H9 (cell line): ENCODE measurements at regions not wholly inside any gene's neighbourhood (a gene's known extent, or its start where the extent isn't known, plus 50 kb on each side); places are given as distances from the start of the nearest gene placed in this dataset.

Experiments
- DNase-seq: peaks from one replicate; pipeline ENCODE4 v3.0.0-alpha.2; 2017
- H2AFZ ChIP-seq: one replicate; pipeline ENCODE4 v1.6.1; 2013; ENCODE audit warnings: mild to moderate bottlenecking, low read length, control low read depth, moderate library complexity
- H2AK5ac ChIP-seq: 2 replicates; pipeline ENCODE4 v1.6.1; 2013; ENCODE audit warnings: low read length, control low read depth, mixed read lengths; ENCODE audit not compliant: insufficient read length
- H2BK120ac ChIP-seq: one replicate; pipeline ENCODE4 v1.6.1; 2013; ENCODE audit warnings: low read depth, mild to moderate bottlenecking, low read length, control low read depth, inconsistent platforms; ENCODE audit not compliant: poor library complexity, severe bottlenecking
- H2BK12ac ChIP-seq: 2 replicates; pipeline ENCODE4 v1.6.1; 2013; ENCODE audit warnings: low read length, control low read depth, mixed read lengths, low read depth; ENCODE audit not compliant: insufficient read length
- H2BK15ac ChIP-seq: 2 replicates; pipeline ENCODE4 v1.6.1; 2013; ENCODE audit warnings: low read depth, low read length, control low read depth
- H2BK20ac ChIP-seq: one replicate; pipeline ENCODE4 v1.6.1; 2013; ENCODE audit warnings: low read depth, mild to moderate bottlenecking, low read length, control low read depth, inconsistent platforms; ENCODE audit not compliant: poor library complexity, severe bottlenecking
- H2BK5ac ChIP-seq: 2 replicates; pipeline ENCODE4 v1.6.1; 2013; ENCODE audit warnings: low read length, control low read depth, mixed read lengths; ENCODE audit not compliant: insufficient read length
- H3K14ac ChIP-seq: 2 replicates; pipeline ENCODE4 v1.6.1; 2013; ENCODE audit warnings: low read length, control low read depth; ENCODE audit not compliant: insufficient read depth
- H3K18ac ChIP-seq: 2 replicates; pipeline ENCODE4 v1.6.1; 2013; ENCODE audit warnings: low read depth, mild to moderate bottlenecking, mixed read lengths, low read length, control low read depth; ENCODE audit not compliant: insufficient read length
- H3K23ac ChIP-seq: 2 replicates; pipeline ENCODE4 v1.6.1; 2013; ENCODE audit warnings: low read length, control low read depth, mixed read lengths, low read depth; ENCODE audit not compliant: insufficient read length
- H3K23me2 ChIP-seq: 2 replicates; pipeline ENCODE4 v1.6.1; 2013; ENCODE audit warnings: low read depth, mild to moderate bottlenecking, mixed read lengths, low read length, control low read depth; ENCODE audit not compliant: insufficient read length, poor library complexity, severe bottlenecking
- H3K27ac ChIP-seq: 2 replicates; pipeline ENCODE4 v1.5.1; 2013; ENCODE audit warnings: low read length, control low read depth, mixed read lengths, low read depth; ENCODE audit not compliant: insufficient read length
- H3K27me3 ChIP-seq: 2 replicates; pipeline ENCODE4 v1.6.1; 2013; ENCODE audit warnings: low read length, control low read depth, inconsistent platforms; ENCODE audit not compliant: insufficient read depth
- H3K4ac ChIP-seq: 2 replicates; pipeline ENCODE4 v1.6.1; 2013; ENCODE audit warnings: low read depth, mild to moderate bottlenecking, control low read depth, inconsistent platforms, low read length, moderate library complexity
- H3K4me1 ChIP-seq: 2 replicates; pipeline ENCODE4 v1.6.1; 2013; ENCODE audit warnings: low read length, control low read depth, inconsistent platforms; ENCODE audit not compliant: insufficient read depth
- H3K4me2 ChIP-seq: 2 replicates; pipeline ENCODE4 v1.6.1; 2013; ENCODE audit warnings: low read length, control low read depth, mixed read lengths; ENCODE audit not compliant: insufficient read length, insufficient read depth
- H3K56ac ChIP-seq: 2 replicates; pipeline ENCODE4 v1.6.1; 2013; ENCODE audit warnings: low read depth, mild to moderate bottlenecking, mixed read lengths, low read length, control low read depth; ENCODE audit not compliant: insufficient read length
- H3K79me1 ChIP-seq: 2 replicates; pipeline ENCODE4 v1.6.1; 2013; ENCODE audit warnings: low read depth, mild to moderate bottlenecking, moderate library complexity, low read length, control low read depth, inconsistent platforms; ENCODE audit not compliant: insufficient read depth, poor library complexity, severe bottlenecking
- H3K79me2 ChIP-seq: 2 replicates; pipeline ENCODE4 v1.6.1; 2013; ENCODE audit warnings: low read length, control low read depth, inconsistent platforms; ENCODE audit not compliant: insufficient read depth
- H3K9ac ChIP-seq: 2 replicates; pipeline ENCODE4 v1.6.1; 2013; ENCODE audit warnings: low read length, control low read depth, mixed read lengths; ENCODE audit not compliant: insufficient read length; ENCODE audit errors: extremely low read depth
- H3K9me3 ChIP-seq: one replicate; pipeline ENCODE4 v1.6.1; 2013; ENCODE audit warnings: low read depth, low read length, inconsistent platforms; ENCODE audit not compliant: control insufficient read depth
- H3T11ph ChIP-seq: one replicate; pipeline ENCODE4 v1.6.1; 2013; ENCODE audit warnings: mild to moderate bottlenecking, low read length, control low read depth, inconsistent platforms
- H4K20me1 ChIP-seq: one replicate; pipeline ENCODE4 v1.6.1; 2013; ENCODE audit not compliant: control insufficient read depth, insufficient read length, insufficient read depth
- H4K5ac ChIP-seq: 2 replicates; pipeline ENCODE4 v1.6.1; 2013; ENCODE audit warnings: low read depth, mild to moderate bottlenecking, mixed read lengths, low read length, control low read depth; ENCODE audit not compliant: insufficient read length
- H4K8ac ChIP-seq: replicated peaks from 2 replicates; pipeline ENCODE4 v1.6.1; 2013; ENCODE audit warnings: low read length, control low read depth, mixed read lengths, low read depth; ENCODE audit not compliant: insufficient read length
- H4K91ac ChIP-seq: 2 replicates; pipeline ENCODE4 v1.6.1; 2013; ENCODE audit warnings: low read depth, mild to moderate bottlenecking, moderate library complexity, mixed read lengths, low read length, control low read depth; ENCODE audit not compliant: insufficient read length
- H3K27ac Mint-ChIP-seq, 3 experiments: 2 replicates in 2 of 3; 3 replicates in 1 of 3; pipeline ENCODE4 v1.8.0; 2020 to 2021; ENCODE audit warnings: mixed read lengths in 3 of 3, mild to moderate bottlenecking in 1 of 3, moderate library complexity in 1 of 3
- H3K27me3 Mint-ChIP-seq: 2 replicates; pipeline ENCODE4 v1.8.0; 2021; ENCODE audit warnings: low read depth, mild to moderate bottlenecking, moderate library complexity, mixed read lengths
- H3K36me3 Mint-ChIP-seq, 3 experiments: 2 replicates in 2 of 3; 3 replicates in 1 of 3; pipeline ENCODE4 v1.8.0; 2020 to 2021; ENCODE audit warnings: low read depth in 3 of 3, mixed read lengths in 3 of 3; ENCODE audit not compliant: insufficient read depth in 1 of 3
- H3K4me1 Mint-ChIP-seq, 2 experiments: 2 replicates each; pipeline ENCODE4 v1.8.0; 2020; ENCODE audit warnings: mixed read lengths in 2 of 2
- H3K4me3 Mint-ChIP-seq, 2 experiments: 2 replicates in 1 of 2; 3 replicates in 1 of 2; pipeline ENCODE4 v1.8.0; 2020 to 2021; ENCODE audit warnings: mild to moderate bottlenecking in 2 of 2, mixed read lengths in 2 of 2, moderate library complexity in 1 of 2
- H3K9me3 Mint-ChIP-seq, 2 experiments: 2 replicates in 1 of 2; 3 replicates in 1 of 2; pipeline ENCODE4 v1.8.0; 2020; ENCODE audit warnings: mild to moderate bottlenecking in 2 of 2, mixed read lengths in 2 of 2, moderate library complexity in 1 of 2
- CTCF ChIP-seq: fragments of 200-600 bp; sonication (generic); conservative IDR thresholded peaks from 3 replicates; pipeline ENCODE4 v1.8.0; 2021; ENCODE audit warnings: antibody characterized with exemption, mild to moderate bottlenecking
- WGBS: extraction: QIAGEN DNeasy Blood & Tissue Kit; methylation state at CpG from one replicate; pipeline ENCODE4 v1.1.7; 2013; ENCODE audit warnings: missing lambda C conversion rate, low lambda C conversion rate, mixed read lengths; ENCODE audit not compliant: insufficient read length; ENCODE audit errors: extremely low coverage; 5-methylcytosine and 5-hydroxymethylcytosine counted together

DNA sequence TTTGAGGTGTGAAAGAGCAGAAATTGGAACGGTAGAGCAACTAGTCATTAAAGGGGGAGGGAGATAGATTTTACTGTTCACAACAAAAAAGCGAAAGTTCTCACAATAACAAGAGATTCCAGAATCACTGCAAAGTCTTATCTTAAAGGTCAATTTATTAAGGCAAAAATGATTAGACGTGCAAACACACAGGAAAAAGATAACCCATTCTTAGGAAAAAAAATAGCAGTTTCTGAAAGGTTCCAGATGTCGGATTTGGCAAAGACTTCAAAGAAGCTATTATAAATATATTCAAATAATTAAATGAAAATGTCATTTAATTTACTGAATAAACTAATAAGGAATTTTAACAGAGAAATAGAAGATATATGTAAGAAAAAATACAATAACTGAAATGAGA lies 70.8 kb upstream of the GNAI1 start:
- no peak overlapping the region for H2BK12ac ChIP-seq
- no peak overlapping the region for H2BK15ac ChIP-seq
- no peak overlapping the region for H2BK20ac ChIP-seq
- TF ChIP-seq CTCF, result no peak
- peaks cover 23 to 34% of the 10 kb centered on the region in 2 experiments for H3K9me3 Mint-ChIP-seq
- H2AK5ac ChIP-seq, result no peak overlapping the region
- H3T11ph ChIP-seq, result no peak overlapping the region
- no peak overlapping the region for H3K14ac ChIP-seq
- H3K27ac Mint-ChIP-seq, result no peak overlapping the region; a peak in 1 of 7 replicates
- H3K27me3 Mint-ChIP-seq, result peaks cover 2% of the 10 kb centered on the region; the same call in 1 of the 2 replicates
- no peaks in the 10 kb centered on the region for H3K27me3 ChIP-seq
- H2AFZ ChIP-seq, result no peak overlapping the region
- no peak overlapping the region for H4K5ac ChIP-seq
- H3K4me1 Mint-ChIP-seq, result peaks cover 0 to 9% of the 10 kb centered on the region in 2 experiments; a peak in 3 of 4 replicates
- no peak overlapping the region for H2BK120ac ChIP-seq
- no peak overlapping the region for H3K56ac ChIP-seq
- no peak overlapping the region for H3K9ac ChIP-seq
- no peak overlapping the region for H3K27ac ChIP-seq
- H3K36me3 Mint-ChIP-seq, result peaks cover 13 to 26% (median 19%) of the 10 kb centered on the region in 3 experiments
- no peak for DNase-seq
- no peak overlapping the region for H4K8ac ChIP-seq
- no peak overlapping the region for H3K18ac ChIP-seq
- H3K79me2 ChIP-seq, result no peaks in the 10 kb centered on the region
- H3K79me1 ChIP-seq, result no peaks in the 10 kb centered on the region
- no peak overlapping the region for H3K23ac ChIP-seq
- no peaks in the 10 kb centered on the region for H3K4me1 ChIP-seq
- no peak overlapping the region for H3K4me2 ChIP-seq
- peaks cover 5% of the 10 kb centered on the region for H3K9me3 ChIP-seq
- H3K4me3 Mint-ChIP-seq, result no peak overlapping the region
- H3K23me2 ChIP-seq, result no peaks in the 10 kb centered on the region
- H2BK5ac ChIP-seq, result no peak overlapping the region
- H3K4ac ChIP-seq, result no peak overlapping the region
- WGBS, result no CpG with 5 or more reads among the region's 4 CpGs
- no peaks in the 10 kb centered on the region for H4K20me1 ChIP-seq
- H4K91ac ChIP-seq, result no peak overlapping the region
